ENCODE measurements at regions not wholly inside any gene's neighbourhood (a gene's known extent, or its start where the extent isn't known, plus 50 kb on each side); places are given as distances from the start of the nearest gene placed in this dataset.

DNA sequence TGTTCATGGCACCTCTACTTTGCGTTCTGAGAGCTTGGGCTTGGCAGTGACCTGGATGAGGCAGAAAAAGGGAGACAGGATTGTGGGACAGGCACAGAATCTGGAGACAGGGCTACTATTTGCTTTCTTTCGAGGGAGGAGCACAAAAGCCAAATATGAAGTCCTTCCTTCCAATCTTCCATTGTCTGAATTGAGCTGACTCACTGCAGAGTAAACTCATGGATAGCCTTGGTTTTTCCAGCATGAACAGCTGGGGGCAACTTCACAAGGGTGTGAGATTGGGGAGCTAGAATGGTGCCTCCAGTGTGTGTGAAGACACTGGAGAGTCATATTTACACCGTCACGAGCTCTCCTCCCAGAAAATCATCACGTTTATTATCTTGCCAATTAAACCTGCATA lies 55.6 kb upstream of the NRP1 start:
- TF ChIP-seq, protein P1, sequence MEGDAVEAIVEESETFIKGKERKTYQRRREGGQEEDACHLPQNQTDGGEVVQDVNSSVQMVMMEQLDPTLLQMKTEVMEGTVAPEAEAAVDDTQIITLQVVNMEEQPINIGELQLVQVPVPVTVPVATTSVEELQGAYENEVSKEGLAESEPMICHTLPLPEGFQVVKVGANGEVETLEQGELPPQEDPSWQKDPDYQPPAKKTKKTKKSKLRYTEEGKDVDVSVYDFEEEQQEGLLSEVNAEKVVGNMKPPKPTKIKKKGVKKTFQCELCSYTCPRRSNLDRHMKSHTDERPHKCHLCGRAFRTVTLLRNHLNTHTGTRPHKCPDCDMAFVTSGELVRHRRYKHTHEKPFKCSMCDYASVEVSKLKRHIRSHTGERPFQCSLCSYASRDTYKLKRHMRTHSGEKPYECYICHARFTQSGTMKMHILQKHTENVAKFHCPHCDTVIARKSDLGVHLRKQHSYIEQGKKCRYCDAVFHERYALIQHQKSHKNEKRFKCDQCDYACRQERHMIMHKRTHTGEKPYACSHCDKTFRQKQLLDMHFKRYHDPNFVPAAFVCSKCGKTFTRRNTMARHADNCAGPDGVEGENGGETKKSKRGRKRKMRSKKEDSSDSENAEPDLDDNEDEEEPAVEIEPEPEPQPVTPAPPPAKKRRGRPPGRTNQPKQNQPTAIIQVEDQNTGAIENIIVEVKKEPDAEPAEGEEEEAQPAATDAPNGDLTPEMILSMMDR (IDR thresholded peaks at IDR 0.05): no peak
- no peak for TF ChIP-seq ZFX (IDR thresholded peaks at IDR 0.05; ENCODE audit: borderline replicate concordance)
